OCI-LY3 (cell line): ENCODE measurements at regions not wholly inside any gene's neighbourhood (a gene's known extent, or its start where the extent isn't known, plus 50 kb on each side); places are given as distances from the start of the nearest gene placed in this dataset.
A peak's percentile ranks its signal among the peaks of the same experiment; 100 is the strongest.

Experiments used
- H2AFZ ChIP-seq: fragments of 200-600, 300-600 bp; shearing (Covaris generic); 2 replicates; pipeline ENCODE4 v1.6.0; 2014; ENCODE audit warnings: antibody characterized with exemption, low read depth, low read length
- H3K27ac ChIP-seq: fragments of 200-600, 300-600 bp; sonication (generic); 2 replicates; pipeline ENCODE4 v1.5.1; 2014; ENCODE audit warnings: mild to moderate bottlenecking, low read length, moderate library complexity, mixed read lengths
- H3K27me3 ChIP-seq: fragments of 200-600, 300-600 bp; sonication (generic); 2 replicates; pipeline ENCODE4 v1.6.1; 2014; ENCODE audit warnings: low read depth, low read length, mixed read lengths
- H3K36me3 ChIP-seq: fragments of 200-600, 300-600 bp; sonication (generic); replicated peaks from 2 replicates; pipeline ENCODE3; 2014; ENCODE audit warnings: low read depth, low read length, mixed read lengths
- H3K4me1 ChIP-seq: fragments of 300-600, 200-600 bp; sonication (generic); 2 replicates; pipeline ENCODE4 v1.6.1; 2014; ENCODE audit warnings: low read length, mixed read lengths
- H3K4me2 ChIP-seq: fragments of 200-600, 300-600 bp; sonication (generic); 2 replicates; pipeline ENCODE4 v1.6.1; 2014; ENCODE audit warnings: low read length, mixed read lengths
- H3K4me3 ChIP-seq: fragments of 300-600, 200-600 bp; sonication (generic); 2 replicates; pipeline ENCODE4 v1.5.1; 2014; ENCODE audit warnings: antibody characterized with exemption, mild to moderate bottlenecking, low read length, moderate library complexity
- H3K79me2 ChIP-seq: fragments of 300-600, 200-600 bp; shearing (Covaris generic); 2 replicates; pipeline ENCODE4 v1.6.1; 2014; ENCODE audit warnings: mild to moderate bottlenecking, low read length, mixed read lengths
- H3K9ac ChIP-seq: fragments of 300-600, 200-600 bp; shearing (Covaris generic); 2 replicates; pipeline ENCODE4 v1.6.0; 2014; ENCODE audit warnings: mild to moderate bottlenecking, low read length, moderate library complexity
- H3K9me3 ChIP-seq: fragments of 200-600, 300-600 bp; shearing (Covaris generic); 2 replicates; pipeline ENCODE4 v1.6.1; 2014; ENCODE audit warnings: low read length, mixed read lengths; ENCODE audit not compliant: insufficient read depth
- H4K20me1 ChIP-seq: fragments of 200-600, 300-600 bp; sonication (generic); 2 replicates; pipeline ENCODE4 v1.6.1; 2016; ENCODE audit warnings: low read length, mixed read lengths; ENCODE audit not compliant: insufficient read depth
- EZH2phosphoT487 ChIP-seq: fragments of 200-600 bp; shearing (Covaris generic); IDR thresholded peaks from 2 replicates; pipeline ENCODE4 v1.6.1; 2018; ENCODE audit warnings: antibody characterized with exemption, mixed run types, low read depth
- TF ChIP-seq, protein P1 (sequence below): fragments of 200-600, 300-600 bp; sonication (generic); IDR thresholded peaks from 2 replicates; pipeline ENCODE4 v1.5.1; 2014; ENCODE audit warnings: antibody characterized with exemption, low read length, low read depth

DNA sequence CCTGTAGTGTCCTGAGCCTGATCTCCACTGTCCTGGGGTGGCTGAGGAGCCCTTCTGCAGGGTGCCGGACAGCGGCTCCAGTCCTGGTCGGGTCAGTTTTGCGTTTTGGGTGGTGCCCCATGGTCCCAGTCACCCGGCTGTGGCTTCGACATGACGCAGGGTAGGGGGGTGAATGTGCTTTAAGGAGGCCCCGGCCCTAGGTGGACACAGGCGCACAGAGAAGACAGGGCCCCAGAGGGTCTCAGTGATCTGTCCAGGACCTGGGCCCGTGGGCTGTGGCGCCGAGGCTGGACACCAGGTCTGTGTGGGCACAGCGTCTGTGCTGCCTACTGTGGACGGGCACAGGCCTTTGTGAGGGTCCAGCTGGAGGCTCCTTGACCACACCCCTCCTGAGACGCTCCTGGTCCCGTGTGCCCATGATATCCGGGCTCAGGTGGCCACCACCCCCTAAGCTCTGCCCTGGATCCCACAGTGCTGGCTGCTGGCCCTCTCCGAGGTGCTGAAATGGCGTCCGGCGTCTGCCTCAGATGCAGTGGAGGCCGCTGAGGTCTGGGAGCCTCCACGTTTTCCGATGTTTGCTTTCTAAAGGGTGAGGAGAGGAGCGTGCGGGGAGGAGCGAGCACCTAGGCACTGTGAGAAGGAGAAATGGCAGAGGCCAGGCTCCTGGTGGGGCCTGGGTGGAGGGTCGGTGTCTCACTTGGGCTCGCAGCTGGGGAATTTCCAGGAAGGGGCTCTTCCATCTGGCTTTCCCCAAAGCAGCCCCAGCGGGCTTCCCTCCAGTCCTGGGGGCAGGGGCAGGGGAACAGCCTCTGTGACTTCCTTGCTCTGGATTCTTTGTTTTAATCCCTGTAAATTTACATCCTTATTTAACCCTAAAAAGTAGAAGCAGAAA, 56.1 kb upstream of the ACSF3 start:
- no peak overlapping the region for H3K4me3 ChIP-seq
- H2AFZ ChIP-seq, result no peak overlapping the region
- H3K79me2 ChIP-seq, result no peaks in the 10 kb centered on the region
- H3K27ac ChIP-seq, result no peak overlapping the region
- TF ChIP-seq, protein P1, sequence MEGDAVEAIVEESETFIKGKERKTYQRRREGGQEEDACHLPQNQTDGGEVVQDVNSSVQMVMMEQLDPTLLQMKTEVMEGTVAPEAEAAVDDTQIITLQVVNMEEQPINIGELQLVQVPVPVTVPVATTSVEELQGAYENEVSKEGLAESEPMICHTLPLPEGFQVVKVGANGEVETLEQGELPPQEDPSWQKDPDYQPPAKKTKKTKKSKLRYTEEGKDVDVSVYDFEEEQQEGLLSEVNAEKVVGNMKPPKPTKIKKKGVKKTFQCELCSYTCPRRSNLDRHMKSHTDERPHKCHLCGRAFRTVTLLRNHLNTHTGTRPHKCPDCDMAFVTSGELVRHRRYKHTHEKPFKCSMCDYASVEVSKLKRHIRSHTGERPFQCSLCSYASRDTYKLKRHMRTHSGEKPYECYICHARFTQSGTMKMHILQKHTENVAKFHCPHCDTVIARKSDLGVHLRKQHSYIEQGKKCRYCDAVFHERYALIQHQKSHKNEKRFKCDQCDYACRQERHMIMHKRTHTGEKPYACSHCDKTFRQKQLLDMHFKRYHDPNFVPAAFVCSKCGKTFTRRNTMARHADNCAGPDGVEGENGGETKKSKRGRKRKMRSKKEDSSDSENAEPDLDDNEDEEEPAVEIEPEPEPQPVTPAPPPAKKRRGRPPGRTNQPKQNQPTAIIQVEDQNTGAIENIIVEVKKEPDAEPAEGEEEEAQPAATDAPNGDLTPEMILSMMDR, result no peak
- TF ChIP-seq EZH2phosphoT487, result no peak
- no peak overlapping the region for H3K9ac ChIP-seq
- no peaks in the 10 kb centered on the region for H3K36me3 ChIP-seq
- H3K9me3 ChIP-seq, result no peaks in the 10 kb centered on the region
- no peaks in the 10 kb centered on the region for H4K20me1 ChIP-seq
- H3K4me2 ChIP-seq, result peak overlapping the region; percentile 8; the same call in 1 of the 2 replicates
- peaks cover 80% of the 10 kb centered on the region for H3K4me1 ChIP-seq
- no peaks in the 10 kb centered on the region for H3K27me3 ChIP-seq

DNA sequence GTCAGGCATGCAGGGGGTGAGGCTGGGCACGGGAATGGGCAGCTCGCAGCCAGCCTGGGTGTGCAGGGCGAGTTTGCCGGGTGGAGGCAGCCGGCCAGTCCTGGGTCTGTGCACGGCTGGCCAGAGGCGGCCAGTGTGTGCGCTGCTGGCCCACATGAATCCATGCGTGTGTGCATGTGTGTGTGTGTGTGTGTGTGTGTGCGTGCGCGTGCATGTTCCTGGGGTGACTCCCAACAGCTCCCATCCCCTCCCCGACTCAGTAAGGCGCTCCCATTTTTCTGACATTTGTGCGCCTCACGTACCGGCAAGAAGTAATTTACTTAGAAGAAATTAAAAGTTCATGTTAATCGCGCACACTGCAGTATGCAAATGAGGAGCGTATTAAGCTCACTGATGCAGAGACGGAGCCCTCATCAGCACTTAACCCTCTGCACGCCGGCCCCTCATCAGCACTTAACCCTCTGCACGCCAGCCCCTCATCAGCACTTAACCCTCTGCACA, 55.4 kb upstream of the ACSF3 start:
- Histone ChIP-seq H3K79me2 (no peaks in the 10 kb centered on the region), H3K9me3 (no peaks in the 10 kb centered on the region), H3K9ac (no peak overlapping the region), H3K36me3 (no peaks in the 10 kb centered on the region), H3K4me2 (peak overlapping the region; percentile 8; the same call in 1 of the 2 replicates), H3K4me1 (peaks cover 72% of the 10 kb centered on the region), H3K27ac (no peak overlapping the region), H3K4me3 (no peak overlapping the region), H4K20me1 (no peaks in the 10 kb centered on the region), H3K27me3 (no peaks in the 10 kb centered on the region), H2AFZ (no peak overlapping the region)
- TF ChIP-seq EZH2phosphoT487, result no peak
- TF ChIP-seq, protein P1, result no peak

DNA sequence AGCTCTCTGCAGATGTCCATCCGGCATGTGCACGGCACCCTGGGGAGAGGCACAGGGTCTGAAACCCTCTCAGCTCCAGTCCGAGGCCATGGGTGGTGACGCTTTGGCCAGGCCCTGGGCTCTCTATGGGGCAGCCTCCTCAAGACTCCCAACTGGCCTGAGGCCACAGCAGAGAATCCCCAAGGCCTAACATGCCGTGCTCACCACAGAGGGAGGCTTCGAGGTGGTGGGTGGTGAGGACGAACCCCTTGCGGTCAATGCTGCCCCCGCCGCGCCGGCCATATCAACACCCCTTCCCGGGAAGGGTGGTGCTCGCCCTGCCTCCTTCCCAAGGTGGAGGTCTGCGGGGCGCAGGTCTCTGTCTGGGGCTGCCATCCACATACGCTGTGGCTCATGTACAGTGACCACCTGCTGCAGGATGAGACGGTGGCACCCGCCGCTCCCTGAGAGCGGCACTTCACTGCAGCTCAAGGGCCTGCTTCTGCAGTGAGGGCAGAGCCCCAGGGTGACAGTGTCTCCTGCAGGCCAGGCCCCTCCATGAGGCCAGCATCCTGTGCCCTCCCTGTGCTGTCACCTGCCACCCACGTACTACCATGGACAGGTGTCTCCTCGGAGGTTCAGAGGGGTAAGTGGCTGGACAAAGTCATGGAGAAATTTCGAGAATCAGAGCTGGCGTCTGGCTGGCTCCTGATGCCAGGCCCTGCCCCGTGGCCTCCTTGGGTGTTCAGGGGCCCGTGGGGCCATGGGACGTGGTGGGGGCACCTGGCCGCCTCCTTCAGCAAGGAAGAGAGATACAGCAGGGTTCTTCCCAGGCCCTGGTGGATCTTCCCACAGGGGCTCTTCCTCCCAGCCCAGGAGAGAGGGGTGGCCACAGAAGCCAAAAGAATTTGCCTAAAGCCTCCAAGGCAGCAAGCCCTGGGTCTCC, 54.6 kb upstream of the ACSF3 start:
- peak overlapping the region; percentile 81 for H3K27ac ChIP-seq
- H3K79me2 ChIP-seq, result no peaks in the 10 kb centered on the region
- no peaks in the 10 kb centered on the region for H4K20me1 ChIP-seq
- H3K9me3 ChIP-seq, result no peaks in the 10 kb centered on the region
- H3K9ac ChIP-seq, result peak overlapping the region; percentile 57; the same call in 1 of the 2 replicates
- peaks cover 64% of the 10 kb centered on the region for H3K4me1 ChIP-seq
- no peak overlapping the region for H2AFZ ChIP-seq
- H3K27me3 ChIP-seq, result peaks cover 3% of the 10 kb centered on the region; the same call in 1 of the 2 replicates
- H3K4me3 ChIP-seq, result peak overlapping the region; percentile 50
- no peaks in the 10 kb centered on the region for H3K36me3 ChIP-seq
- H3K4me2 ChIP-seq, result peak overlapping the region; percentile 55
- TF ChIP-seq, protein P1, result no peak
- TF ChIP-seq EZH2phosphoT487, result no peak
